B cell (primary cell): ENCODE measurements at regions not wholly inside any gene's neighbourhood (a gene's known extent, or its start where the extent isn't known, plus 50 kb on each side); places are given as distances from the start of the nearest gene placed in this dataset.
"Not testable (repeated sequence)": the region's sequence is repeated elsewhere in the genome, so short reads cannot be mapped to it uniquely, and the experiment has no call there.

Experiments
- ATAC-seq: fragments of 200-7000 bp; cut with Tn5 transposase; one replicate; pipeline ENCODE4 v1.10.0; 2021; ENCODE audit warnings: low read depth, mild to moderate bottlenecking, moderate number of reproducible peaks, moderate library complexity
- CTCF ChIA-PET: fragments of 350-600 bp; sonication (Branson Sonifier 250); formaldehyde crosslinking; loops from one replicate; lab custom pipeline; 2021; ENCODE audit warnings: antibody characterized with exemption, inconsistent platforms; lab: Charles Lee
- POLR2A ChIA-PET: fragments of 350-600 bp; sonication (Branson Sonifier 250); formaldehyde crosslinking; loops from one replicate; lab custom pipeline; 2021; ENCODE audit warnings: antibody characterized with exemption; lab: Charles Lee
- DNase-seq: peaks from one replicate; pipeline ENCODE4 v3.0.0; 2013
- H2AFZ ChIP-seq: 2 replicates; pipeline ENCODE4 v1.6.1; 2012; ENCODE audit warnings: mild to moderate bottlenecking, low read depth, low read length; ENCODE audit not compliant: insufficient read depth, poor library complexity, severe bottlenecking
- H3K27ac ChIP-seq, 2 donors: 1 replicate in 1 of 2; 2 replicates in 1 of 2; pipeline ENCODE4 v1.5.1; 2012 to 2013; ENCODE audit warnings: low read length in 2 of 2, mild to moderate bottlenecking in 2 of 2, moderate library complexity in 1 of 2
- H3K27me3 ChIP-seq, 4 experiments: fragments of 200-600 bp in 1 of 4; sonication (generic) in 1 of 4; replicated peaks in 1 of 4; 1 replicate in 2 of 4; 2 replicates in 2 of 4; pipeline versions ENCODE4 v1.6.1 to v1.7.0; 2013 to 2016; ENCODE audit warnings: low read length in 3 of 4, mild to moderate bottlenecking in 2 of 4, mixed read lengths in 1 of 4, moderate library complexity in 1 of 4; ENCODE audit not compliant: insufficient read depth in 4 of 4, control insufficient read depth in 3 of 4; ENCODE audit errors: control extremely low read depth in 1 of 4
- H3K36me3 ChIP-seq, 2 experiments: replicated peaks in 1 of 2; 1 replicate in 1 of 2; 2 replicates in 1 of 2; pipeline versions ENCODE4 v1.6.1 to v1.7.1; 2013; ENCODE audit warnings: low read length in 1 of 2; ENCODE audit not compliant: insufficient read depth in 2 of 2, control insufficient read depth in 1 of 2; ENCODE audit errors: control extremely low read depth in 1 of 2, extremely low read depth in 1 of 2
- H3K4me1 ChIP-seq, 2 donors: fragments of 200-600 bp in 1 of 2; sonication (generic) in 1 of 2; 1 replicate in 1 of 2; 2 replicates in 1 of 2; pipeline versions ENCODE4 v1.5.1 to v1.6.1; 2013 to 2017; ENCODE audit warnings: low read length in 2 of 2; ENCODE audit not compliant: control insufficient read depth in 2 of 2, insufficient read depth in 2 of 2
- H3K4me2 ChIP-seq: replicated peaks from 2 replicates; pipeline ENCODE3; 2012; ENCODE audit warnings: mild to moderate bottlenecking, low read depth, low read length; ENCODE audit not compliant: poor library complexity, severe bottlenecking
- H3K4me3 ChIP-seq, 5 experiments: fragments of 200-600 bp in 1 of 5; sonication (generic) in 1 of 5; 1 replicate in 3 of 5; 2 replicates in 2 of 5; pipeline versions ENCODE4 v1.5.1 to v1.7.0; 2011 to 2016; ENCODE audit warnings: low read length in 4 of 5, mild to moderate bottlenecking in 4 of 5, low read depth in 2 of 5, control low read depth in 1 of 5, moderate library complexity in 1 of 5; ENCODE audit not compliant: insufficient read depth in 1 of 5; ENCODE audit errors: control extremely low read depth in 1 of 5, extremely low read depth in 1 of 5
- H3K79me2 ChIP-seq: fragments of 200-600 bp; sonication (generic); one replicate; pipeline ENCODE4 v1.6.0; 2016; ENCODE audit warnings: low read length; ENCODE audit not compliant: control insufficient read depth, insufficient read depth
- H3K9ac ChIP-seq: fragments of 200-600 bp; sonication (generic); 2 replicates; pipeline ENCODE4 v1.6.1; 2017; ENCODE audit warnings: mild to moderate bottlenecking, low read length, moderate library complexity
- H3K9me3 ChIP-seq, 3 donors: one replicate each; pipeline versions ENCODE4 v1.6.1 to v1.7.1; 2013; ENCODE audit warnings: low read length in 2 of 3; ENCODE audit not compliant: control insufficient read depth in 2 of 3, insufficient read depth in 1 of 3; ENCODE audit errors: control extremely low read depth in 1 of 3
- H4K20me1 ChIP-seq: 2 replicates; pipeline ENCODE4 v1.6.0; 2012; ENCODE audit warnings: mild to moderate bottlenecking, low read length; ENCODE audit not compliant: insufficient read depth, control insufficient read depth, poor library complexity, severe bottlenecking
- H3K27ac Mint-ChIP-seq: one replicate; pipeline ENCODE4 v1.8.0; 2021; ENCODE audit warnings: mixed read lengths
- H3K27me3 Mint-ChIP-seq: one replicate; pipeline ENCODE4 v1.8.0; 2021; ENCODE audit warnings: mixed read lengths
- H3K4me1 Mint-ChIP-seq: one replicate; pipeline ENCODE4 v1.8.0; 2021; ENCODE audit warnings: mixed read lengths
- H3K4me3 Mint-ChIP-seq: one replicate; pipeline ENCODE4 v1.8.0; 2021; ENCODE audit warnings: mixed read lengths
- H3K9me3 Mint-ChIP-seq: one replicate; pipeline ENCODE4 v1.8.0; 2022; ENCODE audit warnings: mixed read lengths; ENCODE audit not compliant: insufficient read depth
- CTCF ChIP-seq: fragments of 200-600 bp; IDR thresholded peaks from one replicate; pipeline ENCODE4 v1.8.0; 2022; ENCODE audit warnings: antibody characterized with exemption, mild to moderate bottlenecking
- EZH2 ChIP-seq: IDR thresholded peaks from 2 replicates; pipeline ENCODE4 v1.6.1; 2012; ENCODE audit warnings: borderline replicate concordance, low read depth, mild to moderate bottlenecking, moderate library complexity, low read length; ENCODE audit not compliant: insufficient read depth, poor library complexity, severe bottlenecking
- WGBS: methylation state at CpG from one replicate; pipeline ENCODE4 v1.1.5; 2013; ENCODE audit warnings: missing lambda C conversion rate; ENCODE audit not compliant: insufficient coverage; 5-methylcytosine and 5-hydroxymethylcytosine counted together
- intact Hi-C: fragments of 100-400 bp; cut with micrococcal nuclease; formaldehyde crosslinking; loops from one replicate; pipeline ENCODE4 v1.10.0; 2022

- Histone ChIP-seq H3K79me2 (no peaks in the 10 kb centered on the region), H3K4me3 (no peak overlapping the region), H3K36me3 (no peaks in the 10 kb centered on the region), H3K9me3 (no peaks in the 10 kb centered on the region), H3K4me2 (no peak overlapping the region), H2AFZ (no peak overlapping the region), H3K9ac (no peak overlapping the region), H3K27ac (no peak overlapping the region), H3K27me3 (no peaks in the 10 kb centered on the region), H3K4me1 (no peaks in the 10 kb centered on the region), H4K20me1 (no peaks in the 10 kb centered on the region)
- TF ChIP-seq EZH2 (no peak), CTCF (no peak)
- intact Hi-C loops, result no loop called here
- no peaks in the 10 kb centered on the region for H3K9me3 Mint-ChIP-seq
- no peak overlapping the region for H3K27ac Mint-ChIP-seq
- ChIA-PET CTCF (no interaction called here), POLR2A (no interaction called here)
- no peaks in the 10 kb centered on the region for H3K4me1 Mint-ChIP-seq
- DNase-seq (no peak), ATAC-seq (no peak)
- 94% methylated on average over 2 of the region's 3 CpGs for WGBS
- peaks cover 24% of the 10 kb centered on the region for H3K27me3 Mint-ChIP-seq
- no peak overlapping the region for H3K4me3 Mint-ChIP-seq
Observed at GRCh38 chr12:112711026-112711425, 80.5 kb upstream of the RPH3A start.

- Mint-ChIP-seq H3K27ac (no peak overlapping the region), H3K27me3 (peaks cover 24% of the 10 kb centered on the region), H3K9me3 (no peaks in the 10 kb centered on the region), H3K4me3 (no peak overlapping the region), H3K4me1 (no peaks in the 10 kb centered on the region)
- ChIA-PET CTCF (no interaction called here), POLR2A (no interaction called here)
- DNase-seq (no peak), ATAC-seq (no peak)
- Histone ChIP-seq H3K36me3 (no peaks in the 10 kb centered on the region), H3K9me3 (no peaks in the 10 kb centered on the region), H3K4me3 (no peak overlapping the region), H3K4me2 (no peak overlapping the region), H3K27me3 (peaks cover 0 to 2% (median 0%) of the 10 kb centered on the region in 4 experiments), H3K27ac (no peak overlapping the region), H4K20me1 (no peaks in the 10 kb centered on the region), H3K4me1 (no peaks in the 10 kb centered on the region), H3K79me2 (no peaks in the 10 kb centered on the region), H2AFZ (no peak overlapping the region), H3K9ac (no peak overlapping the region)
- intact Hi-C loops, result no loop called here
- WGBS, result 100% methylated on average over 1 of the region's 5 CpGs
- TF ChIP-seq EZH2 (no peak), CTCF (no peak)
Observed at GRCh38 chr12:112711507-112711906, 80.0 kb upstream of the RPH3A start.

GRCh38 chr12:112712751-112713150, 78.8 kb upstream of the RPH3A start:
- H3K4me1 ChIP-seq, H3K27me3 ChIP-seq, H3K4me1 Mint-ChIP-seq, H3K4me2 ChIP-seq, H4K20me1 ChIP-seq, POLR2A ChIA-PET, H3K79me2 ChIP-seq, H3K36me3 ChIP-seq, H2AFZ ChIP-seq, H3K9me3 ChIP-seq, H3K4me3 Mint-ChIP-seq, CTCF ChIA-PET, H3K9me3 Mint-ChIP-seq, H3K4me3 ChIP-seq, DNase-seq, intact Hi-C loops, H3K27ac ChIP-seq, H3K9ac ChIP-seq, H3K27ac Mint-ChIP-seq, ATAC-seq: not testable (repeated sequence)
- whole genome bisulfite sequencing, result 28% methylated on average over 2 of the region's 2 CpGs
- peaks cover 19% of the 10 kb centered on the region for H3K27me3 Mint-ChIP-seq
